GM21529 (cell line): ENCODE measurements at regions not wholly inside any gene's neighbourhood (a gene's known extent, or its start where the extent isn't known, plus 50 kb on each side); places are given as distances from the start of the nearest gene placed in this dataset.

ENCODE experiments used
- ATAC-seq: cut with Tn5 transposase; IDR thresholded peaks from one replicate; pipeline ENCODE4 v1.9.1; 2021; ENCODE audit not compliant: unreplicated experiment

GRCh38 chr1:98427664-98428063 lies 233.9 kb upstream of the SNX7 start:
- no peak for ATAC-seq

DNA sequence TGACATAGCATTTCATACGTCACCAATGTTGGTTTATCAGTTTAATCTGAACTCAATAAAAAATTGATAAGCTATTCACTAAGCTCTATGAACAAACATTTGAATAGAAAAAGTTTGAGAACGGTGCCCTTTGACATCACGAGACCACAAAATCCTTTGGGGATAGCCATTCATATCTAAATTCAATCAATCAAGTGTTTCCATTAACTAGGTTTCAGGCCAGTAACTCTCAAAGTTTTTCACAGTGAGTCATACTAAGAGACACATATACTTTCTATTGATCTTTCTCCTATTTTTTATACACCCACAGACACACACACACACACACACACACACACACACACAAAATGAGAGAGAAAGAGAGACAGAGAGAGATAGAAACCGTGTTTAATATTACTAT lies 235.4 kb upstream of the SNX7 start:
- no peak for ATAC-seq

DNA sequence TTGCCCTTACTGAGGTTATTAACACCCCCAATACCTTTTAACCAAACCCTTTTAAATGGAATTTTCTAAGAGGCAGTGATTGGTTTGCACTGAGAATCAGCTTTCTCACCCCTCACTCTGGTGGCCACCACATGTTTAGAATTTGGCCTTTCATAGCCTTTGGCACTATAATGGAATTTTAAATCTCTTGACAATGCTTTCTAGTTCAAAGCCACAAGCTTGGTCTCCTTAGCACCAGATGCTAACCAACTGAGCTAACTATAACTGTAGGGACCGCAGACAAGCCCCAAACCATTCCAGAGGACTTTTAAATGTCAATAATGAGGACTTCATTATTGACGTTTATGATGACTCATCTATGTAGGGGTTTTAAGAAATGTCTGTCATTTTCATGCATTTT lies 238.7 kb upstream of the SNX7 start:
- no peak for ATAC-seq

DNA sequence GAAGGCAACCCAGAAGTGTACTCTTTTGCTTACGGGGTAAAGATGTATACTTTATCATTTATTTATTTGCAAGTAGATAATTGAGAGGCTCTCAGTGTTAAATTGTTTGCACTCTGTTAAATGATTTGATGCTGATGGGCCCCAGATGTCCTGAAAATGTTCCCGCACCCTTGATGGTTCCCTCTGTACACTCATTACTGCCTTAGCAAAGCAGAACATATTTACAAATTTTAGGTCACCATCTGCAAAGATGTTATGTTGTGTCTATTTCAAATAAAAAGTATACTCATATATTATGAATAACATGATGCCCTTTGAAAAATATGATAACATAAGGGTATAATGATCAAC lies 240.5 kb upstream of the SNX7 start:
- ATAC-seq, result no peak

DNA sequence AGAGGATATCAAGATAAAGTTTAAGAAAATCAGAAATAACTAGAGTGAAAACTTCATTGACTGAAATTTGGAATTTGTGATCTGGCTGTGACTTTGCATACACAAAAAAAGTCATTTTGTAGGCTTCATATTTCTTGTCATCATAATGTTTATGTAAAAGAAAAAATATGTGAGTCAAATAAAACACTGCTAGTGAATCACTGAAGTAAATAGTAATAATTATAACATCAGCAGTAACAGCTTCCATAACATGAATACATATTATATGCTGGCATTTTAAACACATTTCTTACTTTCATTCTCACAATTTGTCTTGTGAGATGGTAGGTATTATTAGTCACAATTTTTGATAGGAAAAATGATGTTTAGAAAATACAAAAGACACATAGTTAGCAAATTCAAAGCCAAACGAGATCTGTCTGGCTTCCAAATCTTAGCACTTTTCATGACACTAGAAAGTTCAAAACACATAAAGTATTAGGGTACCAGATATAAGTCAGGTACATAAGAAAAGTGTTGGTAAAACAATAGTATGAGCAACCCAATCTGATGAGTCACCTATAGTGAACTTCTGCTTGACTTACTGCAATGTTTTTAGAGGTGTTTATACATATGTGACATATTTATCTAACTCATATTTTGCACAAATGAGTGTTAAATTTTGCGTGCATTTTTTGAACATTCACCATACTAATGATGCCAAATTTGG lies 241.0 kb upstream of the SNX7 start:
- ATAC-seq, result no peak

DNA sequence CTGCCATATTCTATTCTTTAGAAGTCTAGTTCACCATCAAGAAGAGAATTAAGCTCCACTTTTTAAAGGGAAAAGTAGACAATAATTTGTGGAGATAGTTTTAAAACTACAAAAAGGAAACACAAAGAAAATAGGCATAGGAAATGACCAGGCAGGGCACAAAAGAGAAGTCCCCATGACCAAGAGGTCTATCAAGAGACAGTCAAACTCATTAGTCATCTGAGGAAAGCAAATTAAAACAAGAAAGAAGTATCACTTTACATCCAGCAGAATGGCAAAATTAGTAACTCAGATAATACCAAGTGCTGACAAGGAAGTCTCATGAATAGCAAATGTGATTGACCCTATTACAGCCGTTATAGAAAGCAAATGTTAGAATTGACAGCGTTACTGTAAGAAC lies 243.7 kb upstream of the SNX7 start:
- no peak for ATAC-seq

DNA sequence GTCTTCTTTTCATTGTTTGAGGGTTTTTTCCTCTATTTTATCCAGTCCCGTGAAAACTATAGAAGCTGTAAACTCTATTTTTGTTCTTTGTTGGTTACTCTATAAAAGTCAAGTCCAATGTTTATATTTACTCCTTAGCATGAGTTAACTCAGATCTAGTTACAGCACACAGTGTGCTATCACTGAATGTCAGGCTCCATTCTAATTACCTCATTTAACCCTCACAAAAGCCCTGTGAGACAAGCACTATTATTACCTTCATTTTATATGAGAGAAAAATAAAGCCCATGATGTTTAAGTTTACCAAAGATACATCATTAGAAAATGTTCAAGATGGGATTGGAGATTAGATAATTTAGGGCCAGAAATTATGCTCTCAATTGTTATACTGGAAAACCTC lies 251.4 kb upstream of the SNX7 start:
- ATAC-seq, result no peak

DNA sequence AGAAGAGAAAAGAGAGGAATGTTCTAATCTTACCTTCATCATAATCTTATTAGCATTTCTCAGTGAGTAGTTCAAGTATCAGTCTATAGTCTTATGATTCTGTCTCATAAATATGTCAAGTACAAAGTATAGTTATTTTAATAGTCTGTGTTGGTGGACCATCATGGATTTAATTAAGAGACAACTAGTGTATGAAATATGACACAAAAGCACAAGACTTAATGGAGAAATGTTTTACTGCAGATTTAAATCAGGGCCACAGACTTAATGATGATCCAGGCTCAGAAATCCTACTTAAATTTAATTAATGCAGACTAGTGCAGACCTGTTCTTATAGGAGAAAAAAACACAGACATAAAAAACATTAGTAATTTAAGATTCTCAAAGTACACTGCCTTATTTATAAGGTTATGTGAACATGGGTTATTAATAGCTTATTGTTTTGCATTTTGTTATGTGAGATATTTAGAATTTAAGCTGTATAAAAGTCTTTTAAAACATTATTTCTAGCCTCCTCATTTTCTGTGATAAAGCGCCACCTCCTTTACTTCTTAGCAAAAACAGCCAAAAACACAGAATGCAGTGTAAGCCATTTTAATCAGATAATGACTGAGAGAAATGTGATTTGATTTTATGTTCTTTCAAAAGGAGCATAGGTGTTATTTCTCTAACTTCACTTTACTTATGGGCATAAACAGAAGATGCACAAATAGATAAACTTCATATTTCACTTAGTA lies 255.0 kb upstream of the SNX7 start:
- ATAC-seq, result no peak

- no peak for ATAC-seq
Observed at GRCh38 chr1:98405581-98406074, 255.9 kb upstream of the SNX7 start.

DNA sequence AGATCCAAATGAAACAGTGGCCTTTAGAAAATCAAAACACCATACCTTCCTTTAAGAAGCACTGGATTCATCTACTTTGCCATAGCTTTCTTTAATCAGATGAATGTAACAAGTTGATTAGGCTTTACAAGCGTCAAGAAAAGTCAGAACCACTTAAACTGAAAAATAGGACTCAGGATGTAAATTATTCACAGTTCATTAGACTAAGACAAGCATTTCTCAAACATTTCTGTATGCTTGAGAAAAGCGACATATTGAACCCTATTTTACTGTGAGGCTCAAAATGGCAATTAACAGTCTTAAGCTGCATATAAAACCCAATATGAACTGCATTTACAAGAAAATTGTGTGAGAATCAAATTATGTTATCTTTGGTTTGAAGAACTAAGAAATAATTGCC lies 256.7 kb upstream of the SNX7 start:
- no peak for ATAC-seq

- no peak for ATAC-seq
Observed at GRCh38 chr1:98403963-98404480, 257.5 kb upstream of the SNX7 start.

DNA sequence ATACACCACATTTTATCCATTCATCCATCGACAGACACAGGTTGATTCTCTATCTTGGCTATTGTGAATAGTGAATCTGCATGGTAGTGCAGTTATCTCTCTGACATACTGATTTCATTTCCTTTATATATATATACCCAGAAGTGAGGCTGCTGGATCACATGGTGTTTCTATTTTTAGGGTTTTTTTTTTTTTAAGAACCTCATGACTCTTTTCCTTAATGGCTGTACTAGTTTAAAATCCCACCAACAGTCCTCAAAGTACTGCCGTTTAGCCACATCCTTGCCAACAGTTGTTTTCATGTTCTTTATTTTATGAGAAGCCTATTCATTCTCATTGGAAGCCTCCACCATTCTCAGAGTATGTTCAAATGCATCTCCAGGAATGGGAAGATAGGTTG lies 258.7 kb upstream of the SNX7 start:
- ATAC-seq, result no peak

DNA sequence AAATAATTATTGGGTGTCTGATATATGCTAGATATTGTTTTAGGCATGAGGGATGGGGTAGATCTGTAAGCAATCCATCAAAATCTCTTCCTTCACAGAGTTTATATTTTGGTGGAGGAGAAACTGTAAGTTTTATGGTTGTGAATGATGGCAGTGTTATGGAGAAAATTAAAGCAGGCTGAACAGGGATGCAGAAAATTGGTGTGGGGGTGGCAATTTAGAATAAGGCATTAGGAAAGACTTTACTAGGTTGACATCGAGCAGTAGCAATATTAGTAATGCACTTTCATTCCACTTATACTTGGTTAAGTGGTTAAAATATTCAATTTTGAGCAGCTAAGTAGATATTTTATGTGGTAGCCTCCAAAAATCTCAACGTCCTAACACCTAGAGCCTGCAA lies 261.1 kb upstream of the SNX7 start:
- ATAC-seq, result no peak

- ATAC-seq, result no peak
Observed at GRCh38 chr1:98399218-98399617, 262.3 kb upstream of the SNX7 start.

- ATAC-seq, result no peak
Observed at GRCh38 chr1:98398649-98399048, 262.9 kb upstream of the SNX7 start.

DNA sequence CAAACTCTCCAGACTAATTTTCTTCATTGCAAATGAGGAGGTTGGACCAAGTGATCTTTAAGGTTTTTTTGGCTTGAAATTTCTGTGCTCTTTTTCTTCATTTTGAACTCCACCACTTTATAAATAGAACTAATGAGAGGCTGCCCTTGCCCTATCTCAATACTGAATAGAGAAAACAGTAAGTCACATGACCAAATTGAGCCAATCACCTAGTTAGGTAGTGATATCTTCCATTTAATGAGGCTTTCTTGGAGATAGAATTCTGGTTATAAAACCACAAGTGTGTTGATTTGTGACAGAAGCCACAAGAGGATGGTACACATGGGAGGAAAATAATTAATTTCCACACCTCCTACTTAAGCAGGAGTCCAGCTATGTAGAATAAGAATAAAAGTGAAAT lies 263.4 kb upstream of the SNX7 start:
- no peak for ATAC-seq

DNA sequence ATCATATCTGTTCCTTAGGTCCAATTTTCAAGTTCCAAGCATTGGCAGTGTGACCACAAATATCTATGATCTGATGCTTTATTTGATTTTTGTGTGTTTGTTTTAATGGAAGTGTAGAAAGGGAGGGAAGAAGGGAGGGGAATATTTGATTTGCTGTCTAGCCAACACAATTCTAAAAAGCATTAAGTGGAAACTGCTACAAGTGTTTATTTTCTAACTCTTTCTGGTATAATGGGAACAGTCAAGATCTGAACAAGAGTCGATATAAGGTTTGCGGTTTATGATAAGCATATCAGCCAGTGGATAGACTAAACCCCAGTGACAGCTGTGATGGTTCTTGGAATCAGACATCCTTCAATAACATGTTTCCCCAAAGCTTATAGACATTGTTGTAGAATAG lies 267.8 kb upstream of the SNX7 start:
- no peak for ATAC-seq

- ATAC-seq, result no peak
Observed at GRCh38 chr1:98391175-98391574, 270.3 kb upstream of the SNX7 start.

DNA sequence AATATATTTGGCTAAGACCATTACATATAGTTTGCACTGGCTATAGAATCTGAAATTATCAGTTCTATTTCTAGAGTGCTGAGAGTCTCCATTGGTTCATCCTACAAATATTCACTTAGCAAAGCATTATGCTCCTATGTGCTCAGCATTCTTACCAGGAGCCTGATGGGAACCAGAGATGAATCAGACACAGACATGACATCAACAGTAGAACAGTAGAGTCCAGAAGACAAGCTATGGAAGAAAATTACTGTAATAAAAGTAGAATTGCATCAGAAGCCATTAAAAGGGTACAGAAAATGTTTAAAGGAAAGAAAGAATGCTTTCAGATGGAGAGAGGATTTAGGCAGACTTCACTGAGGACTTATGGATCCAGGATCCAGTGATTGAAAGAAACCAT lies 271.7 kb upstream of the SNX7 start:
- ATAC-seq, result no peak

GRCh38 chr1:98388441-98388840 lies 273.1 kb upstream of the SNX7 start:
- no peak for ATAC-seq

DNA sequence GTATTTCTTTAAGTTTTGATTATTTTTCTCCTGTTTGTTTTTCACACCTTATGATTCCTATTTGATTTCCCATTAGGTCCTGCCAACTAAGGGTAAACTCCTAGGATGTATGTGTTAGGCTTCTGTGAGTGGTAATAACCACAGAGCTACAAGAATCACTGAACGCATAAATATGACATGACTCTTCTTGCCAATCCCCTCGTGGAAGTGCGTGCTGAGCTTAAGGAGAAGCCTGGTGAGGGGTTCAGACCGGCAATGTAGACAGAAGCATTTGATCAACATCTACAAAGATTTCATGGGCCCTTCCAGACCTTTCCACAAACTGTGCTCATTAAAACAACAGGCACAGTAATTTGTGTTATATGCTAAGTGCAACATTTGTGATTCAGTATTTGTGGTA lies 273.8 kb upstream of the SNX7 start:
- no peak for ATAC-seq

GRCh38 chr1:98386675-98387440 lies 274.7 kb upstream of the SNX7 start:
- ATAC-seq, result no peak
